ENCODE measurements at regions not wholly inside any gene's neighbourhood (a gene's known extent, or its start where the extent isn't known, plus 50 kb on each side); places are given as distances from the start of the nearest gene placed in this dataset.

DNA sequence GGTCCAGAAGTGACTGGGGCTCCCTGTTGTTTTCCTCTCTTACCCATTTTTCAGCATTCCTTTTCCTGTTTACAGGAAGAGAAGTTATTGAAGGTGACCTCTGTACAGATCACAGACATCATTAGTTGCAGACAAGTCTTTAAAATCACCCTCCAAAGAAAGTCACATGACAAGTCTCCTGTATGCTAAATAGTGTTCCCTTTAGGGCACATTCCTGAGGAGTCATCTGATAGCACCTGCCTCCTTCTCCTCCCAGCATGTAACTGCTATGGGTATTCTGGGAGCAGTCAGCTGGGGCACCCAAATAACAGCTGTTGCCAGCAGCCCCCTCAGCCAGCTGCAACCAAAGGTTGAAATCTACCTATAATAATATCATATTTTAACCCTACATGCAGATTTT lies 200.6 kb downstream of the PTGER3 start:
- no peak for ATAC-seq (ENCODE audit: low FRiP score)
- TF ChIP-seq, protein P1, sequence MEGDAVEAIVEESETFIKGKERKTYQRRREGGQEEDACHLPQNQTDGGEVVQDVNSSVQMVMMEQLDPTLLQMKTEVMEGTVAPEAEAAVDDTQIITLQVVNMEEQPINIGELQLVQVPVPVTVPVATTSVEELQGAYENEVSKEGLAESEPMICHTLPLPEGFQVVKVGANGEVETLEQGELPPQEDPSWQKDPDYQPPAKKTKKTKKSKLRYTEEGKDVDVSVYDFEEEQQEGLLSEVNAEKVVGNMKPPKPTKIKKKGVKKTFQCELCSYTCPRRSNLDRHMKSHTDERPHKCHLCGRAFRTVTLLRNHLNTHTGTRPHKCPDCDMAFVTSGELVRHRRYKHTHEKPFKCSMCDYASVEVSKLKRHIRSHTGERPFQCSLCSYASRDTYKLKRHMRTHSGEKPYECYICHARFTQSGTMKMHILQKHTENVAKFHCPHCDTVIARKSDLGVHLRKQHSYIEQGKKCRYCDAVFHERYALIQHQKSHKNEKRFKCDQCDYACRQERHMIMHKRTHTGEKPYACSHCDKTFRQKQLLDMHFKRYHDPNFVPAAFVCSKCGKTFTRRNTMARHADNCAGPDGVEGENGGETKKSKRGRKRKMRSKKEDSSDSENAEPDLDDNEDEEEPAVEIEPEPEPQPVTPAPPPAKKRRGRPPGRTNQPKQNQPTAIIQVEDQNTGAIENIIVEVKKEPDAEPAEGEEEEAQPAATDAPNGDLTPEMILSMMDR (IDR thresholded peaks at IDR 0.05), result no peak
- DNase-seq (ENCODE audit: low spot score), result no peak

DNA sequence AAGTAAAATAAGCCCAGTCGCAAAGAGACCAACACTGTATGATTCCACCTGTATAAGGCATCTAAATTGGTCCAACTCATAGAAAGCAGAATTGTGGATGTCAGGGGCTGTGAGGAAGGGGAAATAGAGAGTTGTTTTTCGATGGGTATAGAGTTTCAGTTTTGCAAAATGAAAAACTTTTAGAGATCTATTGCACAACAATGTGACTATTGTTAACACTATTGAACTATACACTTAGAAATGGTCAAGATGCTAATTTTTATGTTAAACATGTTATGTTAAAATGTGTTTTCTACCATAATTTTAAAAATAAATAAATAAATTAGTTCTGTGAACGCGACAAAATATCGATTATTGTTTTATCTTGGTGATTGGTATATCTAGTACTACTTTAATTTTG lies 192.4 kb downstream of the PTGER3 start:
- TF ChIP-seq, protein P1 (IDR thresholded peaks at IDR 0.05), result no peak
- no peak for ATAC-seq (ENCODE audit: low FRiP score)
- no peak for DNase-seq (ENCODE audit: low spot score)

DNA sequence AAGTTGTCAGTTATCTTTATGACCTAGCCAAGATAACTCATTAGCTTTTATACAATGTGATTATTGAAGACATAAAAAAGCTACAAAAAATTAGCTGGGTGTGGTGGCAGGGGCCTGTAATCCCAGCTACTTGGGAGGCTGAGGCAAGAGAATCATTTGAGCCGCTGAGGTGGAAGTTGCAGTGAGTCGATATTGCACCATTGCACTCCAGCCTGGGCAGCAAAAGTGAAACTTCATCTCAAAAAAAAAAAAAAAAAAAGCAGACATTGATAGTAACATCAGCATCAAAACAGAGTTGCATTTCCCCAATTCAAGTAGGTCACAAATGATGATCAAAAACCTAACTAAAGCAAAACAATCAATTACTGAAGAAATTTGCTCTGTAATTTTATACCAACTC lies 191.4 kb downstream of the PTGER3 start:
- no peak for ATAC-seq (ENCODE audit: low FRiP score)
- TF ChIP-seq, protein P1 (IDR thresholded peaks at IDR 0.05), result no peak
- no peak for DNase-seq (ENCODE audit: low spot score)

DNA sequence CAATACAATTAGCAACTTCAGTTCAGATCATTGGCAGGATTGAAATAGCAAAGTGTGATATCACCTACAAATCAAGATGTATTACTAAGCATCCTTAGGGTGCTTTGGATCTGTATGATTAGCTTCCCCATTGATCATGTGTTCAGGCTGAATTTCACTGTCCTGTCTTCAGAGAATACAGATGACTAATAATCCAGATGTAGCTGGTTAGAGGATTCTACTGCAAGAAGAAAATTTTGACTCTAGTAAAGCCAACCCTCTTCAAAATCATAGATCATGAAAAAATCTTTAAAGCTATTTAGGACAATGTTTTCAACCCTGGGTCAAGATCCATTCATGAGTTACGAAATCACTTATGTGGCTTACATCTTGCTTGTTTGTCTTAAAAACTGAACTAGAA lies 184.4 kb downstream of the PTGER3 start:
- TF ChIP-seq, protein P1 (IDR thresholded peaks at IDR 0.05), result no peak
- DNase-seq (ENCODE audit: low spot score) (no peak), ATAC-seq (ENCODE audit: low FRiP score) (no peak)

DNA sequence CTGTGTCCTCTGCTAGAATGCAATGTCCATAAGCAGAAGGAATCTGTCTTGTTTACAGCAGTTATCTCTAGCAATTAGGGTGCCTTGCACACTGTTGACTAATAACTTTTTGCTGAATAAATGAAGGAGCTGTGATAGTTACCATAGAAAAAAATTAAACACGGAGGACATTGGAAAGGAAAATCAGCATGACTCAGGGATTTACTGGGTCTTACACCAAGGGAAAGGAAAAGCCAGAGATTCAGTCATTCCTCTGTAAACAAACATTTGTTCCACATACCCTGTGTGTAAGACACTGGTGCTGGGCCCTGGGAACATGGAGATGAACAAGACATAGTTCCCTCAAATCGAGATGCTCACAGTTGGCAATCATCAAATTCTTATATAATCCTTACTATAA lies 183.3 kb downstream of the PTGER3 start:
- TF ChIP-seq, protein P1 (IDR thresholded peaks at IDR 0.05), result no peak
- ATAC-seq (ENCODE audit: low FRiP score), result peak; percentile 67
- DNase-seq (ENCODE audit: low spot score), result no peak

DNA sequence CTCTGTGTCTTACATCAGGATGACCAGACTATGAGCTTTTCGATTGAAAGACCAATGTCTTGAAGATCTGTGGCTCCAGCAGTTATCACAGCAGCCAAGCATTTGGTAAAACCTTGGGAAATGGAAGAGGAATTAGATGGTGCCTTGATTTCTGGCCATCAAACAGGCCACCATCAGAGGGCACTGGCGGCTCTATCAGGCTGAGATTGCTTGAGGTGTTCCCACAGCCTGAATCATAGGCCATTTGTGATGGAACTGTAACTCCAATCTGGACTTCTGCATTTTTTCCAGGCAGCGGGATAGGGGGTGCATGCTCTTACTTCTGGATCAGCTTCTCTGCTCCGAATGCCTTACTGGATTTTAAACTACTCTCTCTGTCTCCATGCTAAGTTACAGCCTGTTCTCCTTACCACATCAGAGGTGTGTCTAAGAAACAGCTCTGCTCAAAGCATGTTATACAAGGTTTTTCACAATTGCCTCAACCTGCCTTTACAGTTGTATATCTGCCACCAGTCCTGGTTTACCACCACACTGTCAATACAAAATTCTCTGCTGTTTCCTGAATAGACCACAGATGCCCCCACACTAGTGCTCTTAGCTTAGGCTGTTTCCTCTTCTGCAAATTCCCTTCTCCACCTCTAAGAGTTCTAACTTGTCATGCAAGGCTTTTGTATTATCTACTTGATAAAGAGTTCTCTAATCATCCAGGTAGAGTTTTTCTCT lies 180.9 kb downstream of the PTGER3 start:
- DNase-seq (ENCODE audit: low spot score) (no peak), ATAC-seq (ENCODE audit: low FRiP score) (no peak)
- TF ChIP-seq, protein P1 (IDR thresholded peaks at IDR 0.05), result no peak

DNA sequence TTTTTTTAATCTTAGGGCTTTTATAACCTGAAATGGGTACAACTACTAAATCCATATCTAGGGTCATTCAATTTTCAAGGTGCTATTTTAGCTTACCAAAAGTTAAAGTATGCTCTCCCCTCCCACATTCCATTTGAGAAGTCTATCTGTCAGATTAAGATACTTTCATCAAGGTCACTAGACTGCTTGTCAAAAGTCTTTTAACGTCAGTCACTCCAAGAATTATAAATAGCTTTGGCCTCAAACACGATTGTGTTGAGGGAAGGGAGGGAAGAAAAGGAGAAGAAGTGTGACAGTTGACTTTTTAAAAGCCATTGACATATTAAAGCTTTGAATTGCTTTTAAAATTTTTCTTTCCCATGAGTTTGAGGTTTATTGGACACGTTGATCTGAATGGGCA lies 175.8 kb downstream of the PTGER3 start:
- DNase-seq (ENCODE audit: low spot score), result no peak
- TF ChIP-seq, protein P1 (IDR thresholded peaks at IDR 0.05), result no peak
- no peak for ATAC-seq (ENCODE audit: low FRiP score)
